ENCODE measurements at regions not wholly inside any gene's neighbourhood (a gene's known extent, or its start where the extent isn't known, plus 50 kb on each side); places are given as distances from the start of the nearest gene placed in this dataset.

DNA sequence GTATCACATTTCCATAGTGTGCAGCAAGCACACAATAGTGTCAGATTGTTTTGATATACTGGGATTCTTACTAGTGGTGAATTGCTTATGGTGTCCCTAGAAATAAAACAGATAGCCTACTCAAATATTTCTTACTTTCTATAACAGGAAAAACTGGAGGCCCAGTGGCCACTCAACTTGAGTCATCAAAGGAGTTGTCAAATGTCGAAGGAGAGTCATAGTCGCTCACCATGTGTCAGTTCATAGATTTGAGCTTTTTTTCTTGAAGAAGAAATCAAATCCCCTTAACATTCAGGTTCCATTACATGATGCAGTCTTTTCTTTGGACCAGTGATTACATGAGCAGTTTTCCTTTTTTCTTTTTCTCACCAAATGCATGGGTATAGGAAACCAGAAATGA lies 1271.0 kb downstream of the RAPGEF2 start:
- Histone ChIP-seq H3K79me2 (ENCODE audit: insufficient read depth, low read length) (no peaks in the 10 kb centered on the region), H3K36me3 (replicated peaks in 1 of 2; ENCODE audit: control insufficient read depth in 1 of 2, insufficient read depth in 2 of 2, low read length in 2 of 2) (no peaks in the 10 kb centered on the region), H3K4me1 (ENCODE audit: insufficient read depth, low read length) (no peaks in the 10 kb centered on the region), H2AFZ (ENCODE audit: low read length) (no peak overlapping the region), H4K20me1 (ENCODE audit: insufficient read depth, low read length) (no peaks in the 10 kb centered on the region), H3K27me3 (ENCODE audit: control insufficient read depth in 1 of 2, insufficient read depth in 2 of 2, low read length in 2 of 2) (no peaks in the 10 kb centered on the region), H3K9ac (ENCODE audit: insufficient read depth, low read depth, low read length) (no peak overlapping the region), H3K27ac (ENCODE audit: extremely low read length, insufficient read depth, low read length) (no peak overlapping the region), H3K4me2 (ENCODE audit: low read depth, low read length) (no peak overlapping the region), H3K4me3 (replicated peaks in 1 of 3; ENCODE audit: insufficient read depth in 1 of 3, low read depth in 2 of 3, low read length in 3 of 3) (no peak overlapping the region), H3K9me3 (ENCODE audit: low read length) (no peaks in the 10 kb centered on the region)
- no peak for ATAC-seq
- no peak for FAIRE-seq
- intact Hi-C loops (cut with micrococcal nuclease; ENCODE audit: unreplicated experiment) (no loop called here), in situ Hi-C loops (cut with HindIII; ENCODE audit: extremely low pct_ligation_motif_present, low pct_unique_long_range_greater_than_20kb) (no loop called here)
- TF ChIP-seq MYC (CRISPR knock-in tag; IDR thresholded peaks at IDR 0.05; ENCODE audit: borderline replicate concordance) (no peak), ZNF431 (CRISPR knock-in tag; IDR thresholded peaks at IDR 0.05; ENCODE audit: borderline replicate concordance, low read depth) (no peak), HMG20B (CRISPR knock-in tag; conservative IDR thresholded peaks at IDR 0.05) (no peak), GPN1 (CRISPR knock-in tag; IDR thresholded peaks at IDR 0.05; ENCODE audit: borderline replicate concordance) (no peak), BCLAF1 (IDR thresholded peaks at IDR 0.05) (no peak), TOE1 (CRISPR knock-in tag; IDR thresholded peaks at IDR 0.05) (no peak), CTCF (CRISPR knock-in tag; IDR thresholded peaks at IDR 0.05) (no peak), NCOA1 (CRISPR knock-in tag; IDR thresholded peaks at IDR 0.05) (no peak), KDM4B (CRISPR knock-in tag; IDR thresholded peaks at IDR 0.05) (no peak), USF2 (IDR thresholded peaks at IDR 0.05; ENCODE audit: low read depth, low read length) (no peak), USF2 (CRISPR knock-in tag; IDR thresholded peaks at IDR 0.05; ENCODE audit: borderline replicate concordance) (no peak)
- TF ChIP-seq, protein P1, sequence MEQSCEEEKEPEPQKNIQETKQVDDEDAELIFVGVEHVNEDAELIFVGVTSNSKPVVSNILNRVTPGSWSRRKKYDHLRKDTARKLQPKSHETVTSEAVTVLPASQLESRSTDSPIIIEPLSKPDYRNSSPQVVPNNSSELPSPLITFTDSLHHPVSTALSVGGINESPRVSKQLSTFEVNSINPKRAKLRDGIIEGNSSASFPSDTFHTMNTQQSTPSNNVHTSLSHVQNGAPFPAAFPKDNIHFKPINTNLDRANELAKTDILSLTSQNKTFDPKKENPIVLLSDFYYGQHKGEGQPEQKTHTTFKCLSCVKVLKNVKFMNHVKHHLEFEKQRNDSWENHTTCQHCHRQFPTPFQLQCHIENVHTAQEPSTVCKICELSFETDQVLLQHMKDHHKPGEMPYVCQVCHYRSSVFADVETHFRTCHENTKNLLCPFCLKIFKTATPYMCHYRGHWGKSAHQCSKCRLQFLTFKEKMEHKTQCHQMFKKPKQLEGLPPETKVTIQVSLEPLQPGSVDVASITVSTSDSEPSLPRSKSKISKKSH (CRISPR knock-in tag; IDR thresholded peaks at IDR 0.05; ENCODE audit: borderline replicate concordance), result no peak
- no TSS peak for BruUV-seq (replicated peaks)
- ChIA-PET POLR2A (no interaction called here), CTCF (ENCODE audit: low intra/inter-chr PET ratio, low total read pairs) (no interaction called here)
- no peak for DNase-seq (ENCODE audit: low spot score)
- WGBS (ENCODE audit: low lambda C conversion rate), result 0% methylated on average over 2 of the region's 2 CpGs
